Mesendoderm (in vitro differentiated cells): ENCODE measurements at regions not wholly inside any gene's neighbourhood (a gene's known extent, or its start where the extent isn't known, plus 50 kb on each side); places are given as distances from the start of the nearest gene placed in this dataset.

ENCODE experiments used
- DNase-seq: peaks from one replicate; pipeline ENCODE4 v3.0.0; 2013
- H2AK5ac ChIP-seq: 2 replicates; pipeline ENCODE4 v1.6.1; 2013; ENCODE audit warnings: low read length, inconsistent platforms
- H2BK120ac ChIP-seq: 2 replicates; pipeline ENCODE4 v1.6.1; 2013; ENCODE audit warnings: low read depth, mild to moderate bottlenecking, low read length, moderate library complexity, mixed read lengths
- H2BK15ac ChIP-seq: replicated peaks from 2 replicates; pipeline ENCODE4 v1.6.1; 2013; ENCODE audit warnings: low read depth, mild to moderate bottlenecking, moderate library complexity
- H2BK5ac ChIP-seq: 2 replicates; pipeline ENCODE4 v1.6.1; 2013; ENCODE audit warnings: low read length, inconsistent platforms
- H3K18ac ChIP-seq: 2 replicates; pipeline ENCODE4 v1.6.1; 2013; ENCODE audit warnings: mild to moderate bottlenecking, low read length, mixed read lengths
- H3K23ac ChIP-seq: one replicate; pipeline ENCODE4 v1.6.1; 2013; ENCODE audit warnings: low read length
- H3K27ac ChIP-seq: 2 replicates; pipeline ENCODE4 v1.5.1; 2013; ENCODE audit warnings: low read depth, mild to moderate bottlenecking, inconsistent platforms, low read length, moderate library complexity
- H3K27me3 ChIP-seq: 2 replicates; pipeline ENCODE4 v1.6.1; 2013; ENCODE audit warnings: low read length, control low read depth, mild to moderate bottlenecking, inconsistent platforms; ENCODE audit not compliant: insufficient read depth, poor library complexity
- H3K36me3 ChIP-seq: 2 replicates; pipeline ENCODE4 v1.6.1; 2013; ENCODE audit warnings: low read length, inconsistent platforms; ENCODE audit not compliant: control insufficient read depth, insufficient read depth
- H3K4ac ChIP-seq: one replicate; pipeline ENCODE4 v1.6.1; 2013; ENCODE audit warnings: low read depth, mild to moderate bottlenecking, low read length, moderate library complexity
- H3K4me1 ChIP-seq: 2 replicates; pipeline ENCODE4 v1.6.1; 2013; ENCODE audit warnings: low read depth, low read length, inconsistent platforms; ENCODE audit not compliant: control insufficient read depth
- H3K4me2 ChIP-seq: 2 replicates; pipeline ENCODE4 v1.6.1; 2013; ENCODE audit warnings: low read length
- H3K4me3 ChIP-seq: 2 replicates; pipeline ENCODE4 v1.5.1; 2013; ENCODE audit warnings: mild to moderate bottlenecking, low read length
- H3K56ac ChIP-seq: one replicate; pipeline ENCODE4 v1.6.1; 2013; ENCODE audit warnings: low read length
- H3K79me1 ChIP-seq: 2 replicates; pipeline ENCODE4 v1.6.1; 2013; ENCODE audit warnings: low read length, inconsistent platforms
- H3K79me2 ChIP-seq: 2 replicates; pipeline ENCODE4 v1.6.1; 2013; ENCODE audit warnings: mild to moderate bottlenecking, low read length; ENCODE audit not compliant: control insufficient read depth, insufficient read depth
- H3K9ac ChIP-seq: 2 replicates; pipeline ENCODE4 v1.6.1; 2013; ENCODE audit warnings: low read length, inconsistent platforms
- H4K5ac ChIP-seq: one replicate; pipeline ENCODE4 v1.6.1; 2013; ENCODE audit warnings: low read length
- H4K8ac ChIP-seq: one replicate; pipeline ENCODE4 v1.6.1; 2013; ENCODE audit warnings: low read depth, mild to moderate bottlenecking, control low read depth, low read length, moderate library complexity
- WGBS: extraction: QIAGEN DNeasy Blood & Tissue Kit; methylation state at CpG from one replicate; pipeline ENCODE4 v1.1.7; 2013; ENCODE audit warnings: low lambda C conversion rate, missing lambda C conversion rate; ENCODE audit not compliant: insufficient coverage; ENCODE audit errors: extremely low coverage; 5-methylcytosine and 5-hydroxymethylcytosine counted together

DNA sequence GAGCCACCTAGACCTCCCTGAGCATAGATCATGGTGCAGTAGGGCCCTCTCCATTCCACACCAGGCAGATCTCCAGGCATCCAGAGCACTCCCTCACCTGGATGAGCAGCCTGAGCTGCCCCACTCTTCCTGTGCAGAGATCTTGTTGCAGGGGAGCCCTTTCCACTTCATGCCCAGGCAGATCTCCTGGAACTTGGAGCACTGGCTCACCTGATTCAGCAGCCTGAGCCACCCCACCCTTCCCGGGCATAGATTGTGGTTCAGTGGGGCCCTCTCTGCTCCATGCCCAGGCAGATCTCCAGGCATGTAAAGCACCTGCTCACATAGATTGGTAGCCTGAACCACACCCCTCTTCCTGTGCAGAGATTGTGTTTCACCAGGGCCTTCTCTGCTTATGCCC, 78.0 kb downstream of the SEC16B start:
- no CpG with 5 or more reads among the region's 1 CpG for WGBS
- no peak for DNase-seq
- Histone ChIP-seq H3K27ac (no peak overlapping the region), H3K56ac (no peak overlapping the region), H3K4ac (no peak overlapping the region), H3K9ac (no peak overlapping the region), H2AK5ac (no peak overlapping the region), H4K8ac (no peak overlapping the region), H2BK5ac (no peak overlapping the region), H4K5ac (no peak overlapping the region), H2BK15ac (no peak overlapping the region), H3K79me2 (no peaks in the 10 kb centered on the region), H3K4me3 (no peak overlapping the region), H3K18ac (no peak overlapping the region), H2BK120ac (no peak overlapping the region), H3K27me3 (no peaks in the 10 kb centered on the region), H3K23ac (no peak overlapping the region), H3K79me1 (no peaks in the 10 kb centered on the region), H3K36me3 (no peaks in the 10 kb centered on the region), H3K4me1 (no peaks in the 10 kb centered on the region), H3K4me2 (no peak overlapping the region)

DNA sequence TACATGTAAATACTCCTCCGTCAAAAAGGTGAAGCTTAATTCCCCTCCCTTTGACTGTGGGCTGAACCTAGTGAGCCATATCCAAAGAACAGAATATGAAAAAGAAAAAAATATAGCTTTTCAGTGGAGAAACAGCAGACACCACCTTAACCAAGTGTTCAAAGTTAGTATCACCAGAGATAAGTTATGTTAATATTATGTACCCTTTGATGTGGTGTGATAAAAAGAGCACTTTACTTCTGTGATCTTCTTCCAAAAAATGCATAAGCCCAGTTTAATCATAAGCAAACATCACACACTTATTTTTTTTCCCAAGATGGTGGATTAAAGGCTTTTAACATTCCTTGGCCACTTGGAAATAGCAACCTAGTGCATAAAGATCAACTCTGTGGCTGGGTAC, 79.4 kb downstream of the SEC16B start:
- Histone ChIP-seq H4K8ac (no peak overlapping the region), H4K5ac (no peak overlapping the region), H3K27ac (no peak overlapping the region), H3K9ac (no peak overlapping the region), H2BK15ac (no peak overlapping the region), H3K27me3 (no peaks in the 10 kb centered on the region), H3K4me2 (no peak overlapping the region), H3K79me1 (no peaks in the 10 kb centered on the region), H3K4me1 (no peaks in the 10 kb centered on the region), H3K36me3 (no peaks in the 10 kb centered on the region), H3K18ac (no peak overlapping the region), H2AK5ac (no peak overlapping the region), H3K23ac (no peak overlapping the region), H3K79me2 (no peaks in the 10 kb centered on the region), H3K56ac (no peak overlapping the region), H3K4ac (no peak overlapping the region), H3K4me3 (no peak overlapping the region), H2BK5ac (no peak overlapping the region), H2BK120ac (no peak overlapping the region)
- no CpG with 5 or more reads among the region's 1 CpG for WGBS
- DNase-seq, result no peak

DNA sequence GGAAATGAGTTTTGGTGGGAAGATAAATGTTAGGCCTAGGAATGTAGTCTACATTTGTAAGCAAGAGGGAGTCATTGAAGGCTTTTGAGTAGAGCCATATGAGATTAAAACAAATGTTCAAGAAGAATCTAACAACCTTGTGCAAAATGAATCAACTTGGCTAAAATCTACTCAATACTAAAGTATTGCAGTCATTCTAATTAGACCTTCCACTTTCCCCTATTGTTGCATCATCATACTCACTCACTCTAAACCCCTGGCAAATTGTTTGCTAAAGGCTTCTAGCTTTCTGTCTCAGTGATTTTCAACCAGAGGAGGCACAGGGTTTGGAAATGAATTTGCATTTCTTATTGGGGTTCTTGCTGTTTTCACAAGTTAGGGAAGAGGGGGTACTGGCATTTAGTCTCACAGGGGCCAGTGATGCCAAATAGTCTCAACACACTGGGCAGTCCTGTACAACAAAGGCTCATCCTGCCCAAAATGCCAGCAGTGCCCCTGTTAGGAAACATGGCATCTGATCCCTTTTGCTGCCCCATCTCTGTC, 85.3 kb downstream of the SEC16B start:
- DNase-seq, result no peak
- Histone ChIP-seq H2BK15ac (no peak overlapping the region), H3K56ac (no peak overlapping the region), H3K79me1 (no peaks in the 10 kb centered on the region), H2AK5ac (no peak overlapping the region), H2BK120ac (no peak overlapping the region), H3K4me3 (no peak overlapping the region), H3K27ac (no peak overlapping the region), H3K9ac (no peak overlapping the region), H3K4me2 (no peak overlapping the region), H3K18ac (no peak overlapping the region), H3K4ac (no peak overlapping the region), H3K4me1 (no peaks in the 10 kb centered on the region), H4K8ac (no peak overlapping the region), H3K23ac (no peak overlapping the region), H3K27me3 (no peaks in the 10 kb centered on the region), H4K5ac (no peak overlapping the region), H2BK5ac (no peak overlapping the region), H3K36me3 (no peaks in the 10 kb centered on the region), H3K79me2 (no peaks in the 10 kb centered on the region)

DNA sequence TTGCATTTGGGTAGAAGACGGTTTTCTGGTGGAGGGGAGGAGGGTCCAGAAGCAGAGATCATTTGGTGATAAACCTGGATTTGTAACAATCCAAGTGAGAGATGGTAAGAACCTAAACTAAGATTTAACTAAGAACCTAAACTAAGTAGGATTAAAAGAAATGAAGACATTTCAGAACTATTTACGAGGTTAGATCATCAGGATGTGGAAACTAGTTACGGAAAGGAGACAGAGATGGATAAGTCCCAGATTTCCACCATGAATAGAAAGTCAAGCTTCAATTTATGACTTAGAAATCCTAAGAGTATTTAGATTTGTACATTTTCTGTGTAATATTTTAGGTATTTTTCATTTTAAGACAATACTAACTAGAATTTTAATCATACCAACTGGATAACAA, 86.3 kb downstream of the SEC16B start:
- H3K27ac ChIP-seq, result no peak overlapping the region
- no peak overlapping the region for H3K18ac ChIP-seq
- H3K23ac ChIP-seq, result no peak overlapping the region
- H3K56ac ChIP-seq, result no peak overlapping the region
- no CpG with 5 or more reads among the region's 3 CpGs for WGBS
- no peak overlapping the region for H2AK5ac ChIP-seq
- H3K79me1 ChIP-seq, result no peaks in the 10 kb centered on the region
- H4K8ac ChIP-seq, result no peak overlapping the region
- H3K27me3 ChIP-seq, result no peaks in the 10 kb centered on the region
- H3K4me1 ChIP-seq, result no peaks in the 10 kb centered on the region
- no peak overlapping the region for H4K5ac ChIP-seq
- H3K4me2 ChIP-seq, result no peak overlapping the region
- H3K4ac ChIP-seq, result no peak overlapping the region
- no peak overlapping the region for H2BK15ac ChIP-seq
- no peaks in the 10 kb centered on the region for H3K79me2 ChIP-seq
- DNase-seq, result no peak
- H2BK5ac ChIP-seq, result no peak overlapping the region
- H3K4me3 ChIP-seq, result no peak overlapping the region
- H3K9ac ChIP-seq, result no peak overlapping the region
- H3K36me3 ChIP-seq, result no peaks in the 10 kb centered on the region
- H2BK120ac ChIP-seq, result no peak overlapping the region

GRCh38 chr1:177880339-177880891, 89.4 kb downstream of the SEC16B start:
- Histone ChIP-seq H3K23ac (no peak overlapping the region), H4K5ac (no peak overlapping the region), H3K56ac (no peak overlapping the region), H3K4me2 (no peak overlapping the region), H3K27ac (no peak overlapping the region), H2AK5ac (no peak overlapping the region), H3K4me3 (no peak overlapping the region), H3K79me1 (no peaks in the 10 kb centered on the region), H3K4ac (no peak overlapping the region), H3K4me1 (no peaks in the 10 kb centered on the region), H2BK5ac (no peak overlapping the region), H3K36me3 (no peaks in the 10 kb centered on the region), H3K79me2 (no peaks in the 10 kb centered on the region), H2BK15ac (no peak overlapping the region), H3K18ac (no peak overlapping the region), H3K9ac (no peak overlapping the region), H3K27me3 (no peaks in the 10 kb centered on the region), H2BK120ac (no peak overlapping the region), H4K8ac (no peak overlapping the region)
- DNase-seq, result no peak
- no CpG with 5 or more reads among the region's 7 CpGs for WGBS

DNA sequence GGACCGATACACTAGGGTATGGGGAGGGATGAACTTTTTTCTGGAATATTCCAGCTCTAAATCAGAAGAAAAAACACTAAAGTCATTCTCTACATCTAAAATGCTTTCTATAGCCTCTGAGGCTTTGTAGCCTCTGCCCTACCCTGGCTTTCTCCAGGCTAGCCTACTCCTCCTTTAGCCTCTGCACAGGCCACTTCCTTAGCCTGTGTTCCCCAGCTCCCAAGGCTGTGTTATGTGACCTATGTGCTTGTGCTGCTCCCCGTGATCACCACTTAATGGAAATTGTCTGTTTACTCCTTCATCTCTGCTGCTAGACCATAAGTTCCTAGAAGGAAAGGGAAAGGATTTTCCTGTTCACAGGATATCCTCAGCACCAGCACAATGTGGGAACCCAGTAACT, 92.8 kb downstream of the SEC16B start:
- no peak overlapping the region for H4K5ac ChIP-seq
- no peak overlapping the region for H3K23ac ChIP-seq
- no peaks in the 10 kb centered on the region for H3K27me3 ChIP-seq
- H3K27ac ChIP-seq, result no peak overlapping the region
- H2BK5ac ChIP-seq, result no peak overlapping the region
- H3K4ac ChIP-seq, result no peak overlapping the region
- H3K4me2 ChIP-seq, result no peak overlapping the region
- no peak overlapping the region for H2BK15ac ChIP-seq
- H3K56ac ChIP-seq, result no peak overlapping the region
- DNase-seq, result no peak
- no peaks in the 10 kb centered on the region for H3K79me1 ChIP-seq
- no peak overlapping the region for H2AK5ac ChIP-seq
- H4K8ac ChIP-seq, result no peak overlapping the region
- no peak overlapping the region for H2BK120ac ChIP-seq
- no peak overlapping the region for H3K4me3 ChIP-seq
- no peak overlapping the region for H3K9ac ChIP-seq
- no CpG with 5 or more reads among the region's 2 CpGs for WGBS
- H3K18ac ChIP-seq, result no peak overlapping the region
- H3K79me2 ChIP-seq, result no peaks in the 10 kb centered on the region
- H3K36me3 ChIP-seq, result no peaks in the 10 kb centered on the region
- H3K4me1 ChIP-seq, result no peaks in the 10 kb centered on the region
